AG10803 (cell line): ENCODE measurements at regions not wholly inside any gene's neighbourhood (a gene's known extent, or its start where the extent isn't known, plus 50 kb on each side); places are given as distances from the start of the nearest gene placed in this dataset.

Experiments used
- DNase-seq: peaks from one replicate; pipeline ENCODE4 v3.0.0; 2010; ENCODE audit warnings: low read depth
- H3K4me3 ChIP-seq: 2 replicates; pipeline ENCODE4 v1.5.1; 2011; ENCODE audit warnings: mild to moderate bottlenecking, low read length, control low read depth
- CTCF ChIP-seq: conservative IDR thresholded peaks from 2 replicates; pipeline ENCODE4 v1.5.1; 2011; ENCODE audit warnings: mild to moderate bottlenecking, low read length, control low read depth, inconsistent platforms

- DNase-seq: no peak
- no peak overlapping the region for H3K4me3 ChIP-seq
- no peak for TF ChIP-seq CTCF
Measured at GRCh38 chr5:167346461-167346860, 945.0 kb upstream of the WWC1 start.

GRCh38 chr5:167348251-167348926 is 943.1 kb upstream of the WWC1 start:
- no peak for TF ChIP-seq CTCF
- H3K4me3 ChIP-seq: no peak overlapping the region
- DNase-seq: no peak

- TF ChIP-seq CTCF: no peak
- no peak overlapping the region for H3K4me3 ChIP-seq
- no peak for DNase-seq
Measured at GRCh38 chr5:167348980-167349379, 942.5 kb upstream of the WWC1 start.

- DNase-seq: no peak
- no peak overlapping the region for H3K4me3 ChIP-seq
Measured at GRCh38 chr5:167351316-167351715, 940.1 kb upstream of the WWC1 start.

GRCh38 chr5:167352801-167353200 is 938.6 kb upstream of the WWC1 start:
- no peak for TF ChIP-seq CTCF
- no peak overlapping the region for H3K4me3 ChIP-seq
- no peak for DNase-seq

More at GRCh38 chr5:167351316-167351715, 940.1 kb upstream of the WWC1 start:
- TF ChIP-seq CTCF: no peak

GRCh38 chr5:167355346-167355745 is 936.1 kb upstream of the WWC1 start:
- TF ChIP-seq CTCF: no peak
- DNase-seq: no peak
- no peak overlapping the region for H3K4me3 ChIP-seq

- no peak for DNase-seq
- H3K4me3 ChIP-seq: no peak overlapping the region
- TF ChIP-seq CTCF: no peak
Measured at GRCh38 chr5:167356374-167356773, 935.1 kb upstream of the WWC1 start.
